Head of caudate nucleus (tissue), 42 donors: ENCODE measurements at regions not wholly inside any gene's neighbourhood (a gene's known extent, or its start where the extent isn't known, plus 50 kb on each side); places are given as distances from the start of the nearest gene placed in this dataset.

ENCODE experiments used
- DNase-seq, 42 donors: peaks; one replicate each; pipeline versions ENCODE4 v3.0.0 to v3.0.0-alpha.2; 2020 to 2021; ENCODE audit warnings: mixed read lengths in 7 of 42
- intact Hi-C: fragments of 100-400 bp; cut with DNase I; formaldehyde crosslinking; loops from one replicate; pipeline ENCODE4 v1.15.0; 2022

GRCh38 chr11:70578831-70579230, 180.5 kb downstream of the CTTN start:
- intact Hi-C loops, result no loop called here
- DNase-seq, result peak in 1 of 42 donors; percentile 4

- DNase-seq, result peak in 1 of 42 donors; percentile 9
- intact Hi-C loops, result no loop called here
Measured at GRCh38 chr11:70579316-70579955, 181.1 kb downstream of the CTTN start.

DNA sequence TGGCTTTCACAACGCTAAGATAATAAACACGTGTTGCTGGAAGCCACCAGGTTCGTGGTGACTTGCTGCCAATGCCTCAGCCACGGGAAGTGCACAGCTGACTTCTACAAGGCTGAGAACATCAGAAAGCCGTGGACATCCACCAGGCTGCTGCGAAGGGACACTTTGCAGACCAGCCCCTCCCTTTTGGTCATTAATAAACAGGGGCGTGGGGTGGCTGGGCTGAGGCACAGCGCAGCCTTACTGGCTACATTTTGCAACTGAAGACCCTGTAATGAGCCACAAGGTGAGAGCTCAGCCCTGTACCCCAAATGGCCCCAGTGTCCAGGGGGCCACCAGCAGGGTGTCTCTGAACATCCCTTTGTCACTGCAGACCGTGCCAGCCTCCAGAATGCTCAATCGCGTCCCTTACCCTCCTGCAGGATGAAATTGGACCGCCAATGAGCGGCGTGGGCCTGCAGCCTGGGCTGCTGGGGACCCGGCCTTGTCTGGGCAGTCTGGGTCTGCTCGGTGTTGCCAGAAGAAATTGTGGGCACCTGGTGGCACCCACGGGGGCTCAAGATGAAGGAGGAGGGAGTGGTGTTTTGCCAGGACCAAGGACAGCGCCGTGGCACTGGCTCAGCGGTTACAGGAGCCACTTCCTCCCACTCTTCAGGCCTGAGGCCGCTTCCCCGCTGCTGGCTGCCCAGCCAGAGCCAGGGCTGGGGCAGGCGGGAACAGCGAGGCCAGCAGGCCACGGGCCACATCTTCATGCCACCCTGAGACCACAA, 181.9 kb downstream of the CTTN start:
- intact Hi-C loops, result no loop called here
- peak in 3 of 42 donors; percentile 6 to 10 (median 7) for DNase-seq

DNA sequence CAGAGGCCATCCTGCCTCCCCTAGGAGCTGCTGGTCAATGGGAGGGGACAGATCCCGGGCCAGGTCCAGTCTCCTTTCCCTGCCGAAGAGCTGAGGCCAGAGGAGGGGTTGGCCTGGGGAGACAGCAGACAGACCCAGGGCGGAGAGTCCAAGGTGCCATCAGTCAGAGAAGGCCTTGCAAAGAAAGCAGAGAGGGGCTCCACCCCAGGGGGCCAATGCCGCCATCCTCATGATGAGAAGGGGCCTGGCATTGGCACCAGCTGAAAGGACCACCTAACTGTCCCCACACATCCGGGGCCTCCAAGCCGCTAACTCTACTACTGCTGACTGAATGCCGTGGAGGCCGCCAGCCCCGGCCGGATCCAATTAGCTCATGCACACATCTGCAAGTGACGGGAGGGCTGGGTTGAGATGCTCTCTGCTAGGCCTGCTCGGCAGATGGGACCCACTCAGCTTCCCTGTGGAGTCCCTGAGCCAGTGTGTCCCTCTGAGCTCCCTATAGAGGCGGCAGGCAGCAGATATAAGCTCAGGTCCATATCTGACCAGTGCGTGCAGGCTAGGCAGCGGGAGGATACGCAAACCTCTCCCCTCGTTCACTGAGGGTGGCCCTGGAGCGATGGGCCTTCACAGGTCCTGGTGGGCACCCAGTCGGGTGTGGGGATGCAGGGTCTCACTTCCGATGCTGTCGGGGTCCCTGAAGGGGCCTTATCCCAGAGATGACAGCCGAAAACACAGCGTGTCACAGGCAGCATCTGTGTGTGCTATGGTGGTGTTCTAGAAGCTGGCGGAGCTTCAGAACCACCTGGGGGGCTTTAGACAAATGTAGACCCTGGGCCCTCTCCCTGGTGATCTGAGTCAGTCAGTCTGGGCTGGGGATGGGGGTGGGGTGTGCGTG, 183.9 kb downstream of the CTTN start:
- intact Hi-C loops, result no loop called here
- DNase-seq, result peak in 2 of 42 donors; percentile 10 to 14

- intact Hi-C loops, result no loop called here
Measured at GRCh38 chr11:70582886-70583641, 184.7 kb downstream of the CTTN start.

GRCh38 chr11:70583781-70584218, 185.5 kb downstream of the CTTN start:
- intact Hi-C loops, result no loop called here
- peak in 2 of 42 donors; percentile 11 to 27 for DNase-seq

More at GRCh38 chr11:70582886-70583641, 184.7 kb downstream of the CTTN start:
- DNase-seq, result peak in 2 of 42 donors; percentile 5 to 27

DNA sequence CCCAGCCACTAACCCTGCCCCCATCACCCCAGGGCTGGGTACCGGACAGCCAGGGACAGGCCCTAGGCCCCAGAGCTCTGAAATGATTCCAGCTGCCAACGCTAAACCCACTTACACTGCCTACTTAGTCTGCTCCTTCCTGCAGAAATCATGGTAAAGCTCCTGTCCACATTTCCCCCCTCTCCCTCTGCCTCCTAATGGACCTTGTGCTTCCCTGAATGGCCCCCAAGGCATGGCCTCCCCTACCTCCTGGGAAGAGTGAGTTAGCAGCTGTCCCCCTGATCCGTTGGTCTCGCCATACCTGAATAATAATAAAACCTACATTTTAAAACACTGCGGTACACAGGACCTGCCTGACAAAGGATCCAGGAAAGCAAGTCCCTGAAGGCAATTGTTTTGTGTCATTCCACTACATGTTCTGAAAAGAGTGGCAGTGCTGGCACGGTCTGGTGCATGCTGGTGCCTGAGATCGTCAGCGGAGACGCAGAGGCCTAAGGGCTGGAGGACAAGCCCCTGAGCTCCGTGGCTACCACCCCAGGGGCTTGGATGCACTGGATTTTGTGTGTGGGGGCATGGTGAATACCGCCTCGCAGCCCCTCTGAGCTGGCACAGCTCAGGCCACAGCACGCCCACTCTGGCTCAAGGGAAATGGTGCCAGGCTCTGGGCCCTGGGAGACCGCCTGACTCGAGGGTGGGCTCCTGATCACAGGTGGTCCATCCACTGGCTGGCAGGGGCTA, 186.3 kb downstream of the CTTN start:
- intact Hi-C loops, result no loop called here
- DNase-seq, result peak in 2 of 42 donors; percentile 8 to 18

DNA sequence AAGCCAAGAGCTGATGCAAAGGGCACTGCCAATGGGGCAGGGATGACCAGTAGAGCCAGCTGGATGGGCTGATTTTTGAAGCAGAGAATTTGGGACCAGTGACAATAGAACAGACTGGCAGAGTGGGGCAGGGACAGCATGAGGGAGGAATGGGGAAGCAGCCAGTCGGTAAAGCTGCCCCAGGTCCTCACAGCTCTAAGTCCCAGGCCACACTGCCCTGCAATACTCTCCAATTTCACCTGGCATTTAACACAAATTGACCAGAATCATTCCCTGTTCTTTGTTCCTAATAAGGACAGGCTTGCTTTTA, 186.9 kb downstream of the CTTN start:
- DNase-seq, result no peak
- intact Hi-C loops, result no loop called here

- DNase-seq, result peak in 4 of 42 donors; percentile 3 to 21 (median 10)
- intact Hi-C loops, result no loop called here
Measured at GRCh38 chr11:70586261-70587074, 188.1 kb downstream of the CTTN start.

- intact Hi-C loops, result no loop called here
- peak in 1 of 42 donors; percentile 0 for DNase-seq
Measured at GRCh38 chr11:70587075-70587389, 188.7 kb downstream of the CTTN start.

DNA sequence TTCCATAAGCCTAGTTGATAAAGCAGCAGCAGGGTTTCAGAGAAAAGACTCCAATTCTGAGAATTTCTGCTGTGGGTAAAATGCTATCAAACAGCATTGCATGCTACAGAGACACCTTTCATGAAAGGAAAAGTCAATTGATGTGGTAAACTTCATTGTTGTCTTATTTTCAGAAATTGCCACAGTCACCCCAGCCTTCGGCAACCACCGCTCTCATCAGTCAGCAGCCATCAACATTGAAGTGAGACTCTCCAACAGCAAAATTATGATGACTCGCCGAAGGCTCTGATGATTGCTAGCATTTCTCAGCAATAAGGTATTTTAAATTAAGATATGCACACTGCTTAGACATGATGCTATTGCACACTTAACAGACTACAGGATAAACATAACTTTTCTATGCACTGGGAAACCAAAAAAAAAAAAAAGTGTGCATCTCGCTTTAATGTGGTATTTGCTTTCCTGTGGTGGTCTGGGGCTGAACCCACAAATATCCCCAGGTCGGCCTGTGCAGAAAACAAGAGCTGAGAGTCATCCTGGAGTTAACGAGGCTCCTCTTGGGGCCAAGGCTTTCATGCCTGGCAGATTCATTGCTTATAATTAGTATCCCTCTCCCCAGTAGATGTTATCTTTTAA, 192.1 kb downstream of the CTTN start:
- no peak for DNase-seq
- intact Hi-C loops, result no loop called here

- no peak for DNase-seq
- intact Hi-C loops, result no loop called here
Measured at GRCh38 chr11:70592641-70593165, 194.4 kb downstream of the CTTN start.

DNA sequence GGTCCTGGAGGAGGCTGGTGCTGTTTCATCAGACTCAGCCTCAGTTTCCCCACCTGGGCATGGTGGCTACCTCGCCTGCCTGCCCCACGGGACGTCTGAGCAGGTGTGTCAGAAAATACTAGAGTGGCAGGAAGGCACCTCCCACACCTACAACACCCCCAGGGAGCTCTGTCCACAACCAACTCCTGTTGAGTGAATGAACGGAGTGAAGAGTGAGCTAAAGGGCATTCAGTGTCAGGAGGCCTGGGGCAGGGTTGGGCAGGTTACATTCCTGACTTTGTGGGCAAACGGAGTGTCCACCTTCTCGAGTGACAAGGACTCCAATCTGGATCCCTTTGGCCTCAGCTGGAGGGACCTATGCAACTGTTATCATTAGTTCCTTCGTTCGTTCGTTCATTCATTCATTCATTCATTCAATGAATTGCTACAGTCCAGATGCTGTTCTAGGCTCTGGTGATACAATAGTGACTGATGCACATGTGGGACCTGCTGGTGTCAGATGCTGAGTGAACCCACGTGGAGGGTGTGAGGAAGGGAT, 195.2 kb downstream of the CTTN start:
- intact Hi-C loops, result no loop called here

DNA sequence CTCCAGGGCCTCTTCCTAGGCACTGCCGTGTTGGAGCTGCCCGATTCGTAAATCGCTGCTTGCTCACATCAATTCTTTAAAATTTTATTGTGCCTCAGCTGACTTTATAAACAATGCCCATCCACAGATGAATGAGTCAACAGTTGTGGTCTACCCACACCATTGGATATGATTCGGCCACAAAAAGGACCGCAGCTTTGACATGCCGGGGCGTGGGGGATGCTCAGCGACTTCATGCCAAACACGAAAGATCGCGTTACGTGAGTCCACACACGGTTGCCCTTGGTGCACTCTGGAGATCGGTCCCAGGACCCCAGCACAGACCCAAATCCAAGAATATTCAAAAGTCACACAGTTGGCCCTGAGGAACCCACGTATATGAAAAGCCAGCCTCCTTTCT, 195.7 kb downstream of the CTTN start:
- intact Hi-C loops, result no loop called here
- DNase-seq, result no peak

More for the DNA sequence above, 195.2 kb downstream of the CTTN start:
- no peak for DNase-seq

GRCh38 chr11:70594606-70595005, 196.3 kb downstream of the CTTN start:
- no peak for DNase-seq
- intact Hi-C loops, result no loop called here

DNA sequence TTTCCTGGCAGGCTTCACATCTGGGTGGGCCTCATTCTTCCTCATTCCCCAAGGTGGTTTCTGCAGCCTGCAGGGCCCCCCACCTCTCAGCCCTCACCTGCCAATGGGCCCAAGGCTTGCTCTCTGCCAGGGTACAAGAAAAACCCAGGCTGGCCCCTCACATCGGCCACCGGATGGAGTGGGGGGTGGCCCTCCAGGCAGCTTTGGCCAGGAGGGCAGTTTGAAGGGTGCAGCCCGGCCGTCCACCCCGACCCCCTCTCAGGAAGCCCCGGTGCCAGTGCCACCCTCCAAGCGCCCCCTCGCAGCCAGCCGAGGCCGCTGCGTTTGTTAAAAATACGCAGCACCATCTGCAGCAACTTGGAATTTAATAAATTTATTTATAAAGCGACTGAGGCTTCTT, 196.7 kb downstream of the CTTN start:
- intact Hi-C loops, result no loop called here
- DNase-seq, result no peak

GRCh38 chr11:70595452-70595851, 197.1 kb downstream of the CTTN start:
- no peak for DNase-seq
- intact Hi-C loops, result no loop called here
